WTC11 (cell line): ENCODE measurements at regions not wholly inside any gene's neighbourhood (a gene's known extent, or its start where the extent isn't known, plus 50 kb on each side); places are given as distances from the start of the nearest gene placed in this dataset.

ENCODE experiments used
- CTCF ChIP-seq: fragments of 200-600 bp; IDR thresholded peaks from 2 replicates; pipeline ENCODE4 v1.8.0; 2022; ENCODE audit warnings: antibody characterized with exemption
- STAT6 ChIP-seq: sonication (generic); formaldehyde crosslinking; conservative IDR thresholded peaks from 2 replicates; pipeline ENCODE4 v1.8.1; 2023; ENCODE audit warnings: mild to moderate bottlenecking, low read depth, missing genetic modification reagents, moderate library complexity
- TF ChIP-seq, protein P1 (sequence below): sonication (generic); formaldehyde crosslinking; IDR thresholded peaks from 2 replicates; pipeline ENCODE4 v1.8.0; 2022; ENCODE audit warnings: mild to moderate bottlenecking, missing genetic modification reagents

DNA sequence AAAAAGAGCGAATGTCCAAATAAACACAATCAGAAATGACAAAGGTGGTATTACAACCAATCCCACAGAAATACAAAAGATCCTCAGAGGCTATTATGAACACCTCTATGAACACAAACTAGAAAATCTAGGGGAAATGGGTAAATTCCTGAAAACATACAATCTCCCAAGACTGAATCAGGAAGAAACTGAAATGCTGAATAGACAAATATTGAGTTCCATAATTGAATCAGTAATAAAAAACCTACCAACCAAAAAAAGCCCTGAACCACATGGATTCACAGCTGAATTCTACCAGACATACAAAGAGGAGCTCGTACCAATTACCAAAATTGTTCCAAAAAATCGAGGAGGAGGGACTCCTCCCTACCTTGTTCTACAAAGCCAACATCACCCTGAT is 56.1 kb upstream of the ZNF800 start:
- TF ChIP-seq, protein P1, sequence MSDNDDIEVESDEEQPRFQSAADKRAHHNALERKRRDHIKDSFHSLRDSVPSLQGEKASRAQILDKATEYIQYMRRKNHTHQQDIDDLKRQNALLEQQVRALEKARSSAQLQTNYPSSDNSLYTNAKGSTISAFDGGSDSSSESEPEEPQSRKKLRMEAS (CRISPR knock-in tag) = no peak
- TF ChIP-seq STAT6 (no peak), CTCF (no peak)
